RCC 7860 (cell line): ENCODE measurements at regions not wholly inside any gene's neighbourhood (a gene's known extent, or its start where the extent isn't known, plus 50 kb on each side); places are given as distances from the start of the nearest gene placed in this dataset.
"Not testable (repeated sequence)": the region's sequence is repeated elsewhere in the genome, so short reads cannot be mapped to it uniquely, and the experiment has no call there.

ENCODE experiments used
- DNase-seq: peaks from one replicate; pipeline ENCODE4 v3.0.0-alpha.2; 2015; ENCODE audit warnings: low spot score
- FAIRE-seq: peaks from 2 replicates; lab custom pipeline; 2012; peaks lifted over from hg19 to GRCh38; lab: Jason Lieb, UNC

GRCh38 chr14:103186909-103187586, 63.8 kb downstream of the TNFAIP2 start:
- DNase-seq (no peak), FAIRE-seq (no peak)

- no peak for DNase-seq
- no peak for FAIRE-seq
Observed at GRCh38 chr14:103187911-103188310, 64.7 kb downstream of the TNFAIP2 start.

- DNase-seq (no peak), FAIRE-seq (no peak)
Observed at GRCh38 chr14:103188810-103189480, 65.7 kb downstream of the TNFAIP2 start.

GRCh38 chr14:103189481-103190470, 66.5 kb downstream of the TNFAIP2 start:
- no peak for FAIRE-seq
- no peak for DNase-seq

- no peak for DNase-seq
Observed at GRCh38 chr14:103190741-103191140, 67.5 kb downstream of the TNFAIP2 start.

GRCh38 chr14:103191844-103192243, 68.6 kb downstream of the TNFAIP2 start:
- DNase-seq = no peak

More at GRCh38 chr14:103190741-103191140, 67.5 kb downstream of the TNFAIP2 start:
- no peak for FAIRE-seq

GRCh38 chr14:103192246-103192840, 69.1 kb downstream of the TNFAIP2 start:
- no peak for FAIRE-seq

More at GRCh38 chr14:103191844-103192243, 68.6 kb downstream of the TNFAIP2 start:
- no peak for FAIRE-seq

GRCh38 chr14:103192861-103193260, 69.6 kb downstream of the TNFAIP2 start:
- not testable (repeated sequence) for FAIRE-seq, DNase-seq

More at GRCh38 chr14:103192246-103192840, 69.1 kb downstream of the TNFAIP2 start:
- DNase-seq = no peak

- DNase-seq, FAIRE-seq: not testable (repeated sequence)
Observed at GRCh38 chr14:103193491-103193890, 70.2 kb downstream of the TNFAIP2 start.

- DNase-seq (peak; percentile 13), FAIRE-seq (no peak)
Observed at GRCh38 chr14:103194256-103195045, 71.2 kb downstream of the TNFAIP2 start.

GRCh38 chr14:103195828-103196615, 72.8 kb downstream of the TNFAIP2 start:
- DNase-seq = no peak
- no peak for FAIRE-seq

- DNase-seq = no peak
- FAIRE-seq = no peak
Observed at GRCh38 chr14:103196716-103197115, 73.5 kb downstream of the TNFAIP2 start.

GRCh38 chr14:103198131-103199105, 75.2 kb downstream of the TNFAIP2 start:
- DNase-seq = no peak
- no peak for FAIRE-seq

- FAIRE-seq (no peak), DNase-seq (no peak)
Observed at GRCh38 chr14:103199124-103199523, 75.9 kb downstream of the TNFAIP2 start.

GRCh38 chr14:103201801-103202200, 78.5 kb downstream of the TNFAIP2 start:
- FAIRE-seq (no peak), DNase-seq (no peak)

GRCh38 chr14:103204852-103205540, 81.7 kb downstream of the TNFAIP2 start:
- DNase-seq = no peak
- FAIRE-seq = no peak

GRCh38 chr14:103205541-103205906, 82.3 kb downstream of the TNFAIP2 start:
- DNase-seq = no peak
- no peak for FAIRE-seq
